GM19372 (cell line): ENCODE measurements at regions not wholly inside any gene's neighbourhood (a gene's known extent, or its start where the extent isn't known, plus 50 kb on each side); places are given as distances from the start of the nearest gene placed in this dataset.

ENCODE experiments used
- ATAC-seq: cut with Tn5 transposase; IDR thresholded peaks from one replicate; pipeline ENCODE4 v1.9.1; 2021; ENCODE audit warnings: mild to moderate bottlenecking, low read depth, moderate library complexity; ENCODE audit not compliant: unreplicated experiment

DNA sequence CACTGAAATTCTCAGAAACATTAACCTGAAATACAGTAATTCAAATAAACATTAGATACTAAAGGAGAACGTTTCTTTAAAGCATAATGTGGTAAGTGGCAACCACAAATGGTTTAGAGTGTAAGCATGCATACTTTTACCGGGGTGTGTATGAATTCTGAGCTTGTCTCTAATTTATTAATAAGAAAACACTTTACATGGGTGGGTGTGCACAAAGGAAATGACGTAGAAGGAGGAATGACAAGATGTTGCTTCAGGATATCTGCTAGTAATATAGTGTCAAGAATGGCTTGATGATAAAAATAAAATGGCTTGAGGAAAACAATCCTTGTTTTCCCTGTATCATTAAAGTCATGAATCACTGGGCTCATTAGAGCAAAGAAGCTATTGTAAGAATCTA is 92.5 kb downstream of the ARL4A start:
- no peak for ATAC-seq

DNA sequence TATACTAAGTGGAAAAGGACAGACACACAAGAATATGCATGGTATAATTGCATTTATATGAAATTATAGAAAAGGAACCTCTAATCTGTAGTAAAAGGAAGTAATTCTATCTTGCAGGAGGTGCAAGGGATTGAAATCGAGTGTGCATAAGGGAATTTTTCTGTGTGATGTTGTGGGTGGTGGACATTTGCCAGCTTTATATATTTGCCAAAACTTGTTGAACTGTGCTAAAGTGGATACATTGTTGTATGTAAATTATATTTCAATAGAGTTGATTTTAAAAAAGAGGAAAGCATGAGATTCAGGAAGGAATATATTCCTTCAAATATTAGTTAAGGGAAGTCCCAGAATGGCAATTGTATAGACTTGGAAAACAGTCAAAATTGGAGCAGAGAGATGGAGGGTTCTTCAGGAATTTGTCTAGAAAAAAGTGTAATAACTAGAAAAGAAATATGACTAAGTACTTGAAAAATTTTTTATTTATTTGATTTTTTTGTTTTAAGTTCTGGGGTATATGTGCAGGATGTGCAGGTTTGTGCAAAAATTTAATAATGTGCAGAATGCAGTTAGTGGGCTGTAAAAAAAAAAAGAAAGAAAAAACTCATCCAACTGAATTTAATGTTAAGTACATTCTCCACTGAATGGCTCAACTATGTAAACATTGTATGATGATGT is 96.1 kb downstream of the ARL4A start:
- no peak for ATAC-seq

DNA sequence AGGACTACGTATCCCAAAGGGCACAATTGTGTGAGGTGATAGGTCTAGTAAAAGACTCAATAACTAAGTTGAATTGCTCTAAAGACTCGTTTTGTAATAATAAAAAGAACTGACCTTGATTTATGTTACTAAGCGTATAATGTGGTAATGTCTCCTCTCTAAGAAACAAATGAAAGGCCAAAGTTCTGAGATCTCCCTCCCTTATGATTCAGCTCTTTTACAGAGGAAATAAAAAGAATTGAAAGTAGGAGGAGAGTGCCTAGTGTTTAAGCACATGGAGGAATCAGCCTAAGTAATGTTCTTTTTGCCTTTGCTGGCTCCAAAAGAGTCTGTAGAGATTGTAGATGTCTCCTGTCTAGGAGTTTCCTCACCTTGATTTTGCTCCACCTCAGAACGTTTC is 98.0 kb downstream of the ARL4A start:
- ATAC-seq = no peak

DNA sequence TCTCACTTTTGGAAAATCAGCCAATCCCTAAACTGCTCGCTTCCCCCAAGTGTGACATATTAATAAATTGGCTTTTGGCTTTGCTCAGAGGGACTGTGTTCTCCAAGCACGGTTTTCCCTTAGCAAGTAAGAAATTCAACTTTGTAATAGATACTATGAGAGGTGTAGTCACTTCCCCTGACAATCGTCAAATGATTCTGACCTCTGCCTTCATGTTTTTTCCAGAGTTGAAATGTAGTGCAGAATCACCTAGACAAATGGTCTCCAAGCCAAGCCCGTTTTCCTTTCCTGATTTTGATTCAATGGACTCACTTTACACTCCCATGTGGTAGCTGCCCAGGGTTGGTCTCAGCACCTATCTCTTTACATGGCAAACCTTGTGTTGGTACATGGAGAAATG is 99.1 kb downstream of the ARL4A start:
- no peak for ATAC-seq

DNA sequence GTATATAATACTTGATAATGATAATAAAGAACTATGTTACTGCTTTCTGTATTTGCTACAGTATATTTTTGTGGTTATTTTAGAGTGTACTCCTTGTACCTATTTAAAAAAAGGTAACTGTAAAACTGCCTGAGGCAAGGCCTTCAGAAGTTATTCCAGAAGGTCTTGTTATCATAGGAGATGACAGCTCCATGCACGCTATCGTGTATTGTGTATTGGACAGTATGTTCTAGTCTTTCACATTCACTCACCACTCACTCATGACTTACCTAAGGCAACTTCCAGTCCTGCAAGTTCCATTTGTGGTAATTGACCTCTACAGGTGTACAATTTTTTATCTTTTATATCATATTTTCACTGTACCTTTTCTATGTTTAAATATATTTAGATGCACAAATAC is 100.7 kb downstream of the ARL4A start:
- no peak for ATAC-seq

DNA sequence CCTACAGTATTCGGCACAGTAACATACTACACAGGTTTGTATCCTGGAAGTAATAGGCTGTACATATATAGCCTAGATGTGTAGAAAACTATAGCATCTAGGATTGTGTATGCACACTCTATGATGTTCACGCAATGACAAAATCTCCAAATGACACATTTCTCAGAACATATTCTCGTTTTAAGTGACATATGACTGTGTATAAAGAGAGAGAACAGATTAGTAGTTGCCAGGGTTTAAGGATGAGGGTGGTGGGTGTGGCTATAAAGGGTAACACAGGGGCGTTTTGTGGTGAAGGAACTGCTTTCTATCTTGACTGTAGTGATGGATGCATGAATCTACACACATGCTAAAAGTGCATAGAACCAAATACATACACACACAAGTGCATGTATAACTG is 101.2 kb downstream of the ARL4A start:
- no peak for ATAC-seq

DNA sequence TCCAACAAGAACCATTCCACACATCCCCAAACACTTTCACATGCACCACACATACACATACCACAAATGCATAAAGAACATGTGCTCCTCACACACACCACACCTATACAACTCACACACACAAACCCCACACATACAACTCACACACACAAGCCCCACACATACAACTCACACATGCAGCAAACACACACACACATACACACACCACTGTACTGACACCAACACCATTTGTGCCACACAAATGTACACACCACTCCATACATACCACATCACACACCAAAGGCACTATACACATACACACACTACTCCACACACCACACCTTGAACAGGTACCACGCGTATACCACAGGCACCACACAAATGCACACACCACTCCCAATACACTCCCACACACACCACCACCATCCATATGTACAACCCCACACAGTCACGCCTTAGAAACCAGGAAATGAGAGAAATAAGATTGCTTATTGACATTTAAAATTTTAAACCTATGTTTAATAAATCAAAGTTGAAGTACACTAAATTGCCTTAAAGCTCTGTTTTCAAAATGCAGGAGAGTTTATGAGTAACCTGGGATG is 107.4 kb downstream of the ARL4A start:
- no peak for ATAC-seq

DNA sequence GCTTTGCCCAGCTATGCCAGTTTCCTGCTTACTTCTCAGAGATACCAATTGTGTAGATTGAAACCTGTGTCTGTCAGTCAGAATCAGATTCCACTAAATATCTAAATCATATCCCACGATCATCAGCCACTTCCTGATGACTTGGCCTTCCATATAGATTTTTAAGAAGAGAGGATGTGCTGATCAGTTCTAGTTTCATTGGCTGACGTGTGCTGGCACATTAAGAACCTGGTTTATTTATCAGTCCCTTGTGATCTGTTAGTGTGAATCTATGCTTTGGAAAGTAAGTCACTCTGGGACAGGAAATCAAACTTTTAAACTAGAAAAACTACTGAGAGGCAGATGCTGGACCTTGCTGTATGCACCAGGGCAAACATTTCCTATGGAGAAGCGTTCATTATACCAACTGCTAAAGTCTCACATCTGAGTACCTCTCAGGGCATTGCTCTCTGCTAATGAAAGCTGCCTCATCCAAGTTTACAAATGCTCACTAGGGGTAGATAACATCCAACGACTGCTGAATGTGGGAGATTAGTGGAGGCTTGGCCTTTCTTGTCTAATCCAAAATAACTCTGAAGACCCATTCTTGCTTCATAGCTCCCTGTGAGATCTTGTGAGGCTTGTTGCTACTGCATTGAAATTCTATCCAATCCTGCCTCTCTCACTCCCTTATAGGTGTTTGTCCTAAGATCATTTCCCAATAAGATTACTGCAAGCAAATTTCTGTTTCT is 109.1 kb downstream of the ARL4A start:
- no peak for ATAC-seq

DNA sequence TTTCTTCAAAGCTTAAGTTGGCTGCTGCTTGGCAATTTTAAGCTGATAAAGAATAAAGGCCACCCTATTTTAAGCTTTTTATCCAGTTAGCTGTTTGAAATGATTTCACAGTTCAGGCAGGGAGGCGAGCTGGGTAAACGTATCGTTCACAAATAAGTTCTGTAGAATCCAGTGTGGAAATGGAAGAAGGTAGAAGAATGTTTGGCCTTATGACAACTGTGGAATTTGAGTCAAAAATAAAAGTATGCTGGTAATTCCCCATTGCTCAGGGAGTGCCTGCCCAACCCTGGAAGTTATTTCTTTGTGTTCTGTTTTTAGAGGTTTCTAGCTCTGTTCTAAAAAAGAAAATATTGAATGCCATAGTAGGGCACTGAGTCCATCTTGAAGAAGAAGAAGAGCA is 113.1 kb downstream of the ARL4A start:
- no peak for ATAC-seq

DNA sequence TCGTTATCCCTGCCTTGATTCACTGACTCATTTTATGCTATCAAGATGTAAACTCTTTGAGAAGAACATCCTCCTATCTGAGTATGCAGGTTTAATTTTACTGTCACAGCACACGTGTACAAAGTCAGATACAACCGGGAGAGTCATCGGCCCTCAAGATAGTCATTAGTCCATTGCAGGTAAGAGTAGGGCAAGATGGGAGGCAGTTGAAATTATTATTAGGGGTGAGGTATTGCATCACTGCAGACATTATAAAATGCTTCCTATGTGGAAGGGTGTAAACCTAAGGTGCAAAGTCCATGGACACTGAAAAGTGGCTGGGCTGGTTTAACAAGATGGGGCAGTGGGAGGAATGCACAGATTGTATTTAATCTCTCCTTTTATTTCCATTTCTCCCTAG is 113.7 kb downstream of the ARL4A start:
- no peak for ATAC-seq

DNA sequence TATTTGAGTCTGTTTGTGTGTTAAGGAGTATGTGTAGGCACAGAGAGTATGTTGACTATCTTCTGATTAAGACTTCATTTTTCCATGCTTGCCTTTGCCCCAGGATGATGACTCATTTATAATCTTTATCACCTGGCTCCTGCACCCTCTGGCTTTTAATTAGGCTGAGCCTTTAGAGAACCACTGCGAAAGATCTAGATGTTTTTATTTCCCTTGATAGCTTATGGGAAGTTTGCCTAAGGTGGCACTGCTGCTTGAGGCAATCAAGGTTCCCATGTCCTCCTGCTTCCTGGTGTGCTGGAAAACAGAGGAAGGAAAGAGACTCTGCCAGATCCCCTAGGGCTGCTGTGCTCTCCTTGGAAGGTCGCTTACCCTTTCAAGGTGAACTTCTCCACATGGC is 114.6 kb downstream of the ARL4A start:
- ATAC-seq = no peak

DNA sequence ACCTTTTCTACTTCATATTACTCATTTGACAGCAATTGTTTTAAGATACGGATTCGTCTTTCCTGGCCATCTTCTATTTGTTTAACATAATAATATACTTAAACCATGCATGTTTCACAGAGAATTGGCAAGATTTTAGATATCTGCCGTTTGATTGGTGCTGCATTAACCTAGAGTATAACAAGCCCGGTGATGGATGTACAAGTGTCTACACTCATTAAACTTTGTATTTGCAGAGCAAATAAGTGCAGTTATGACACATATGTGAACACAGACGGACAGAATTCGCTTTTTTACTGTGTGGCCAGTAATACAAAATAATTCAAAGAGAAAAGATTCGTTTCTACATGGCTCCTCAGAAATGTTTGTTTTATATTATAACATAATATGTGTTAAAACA is 116.1 kb downstream of the ARL4A start:
- ATAC-seq = no peak

DNA sequence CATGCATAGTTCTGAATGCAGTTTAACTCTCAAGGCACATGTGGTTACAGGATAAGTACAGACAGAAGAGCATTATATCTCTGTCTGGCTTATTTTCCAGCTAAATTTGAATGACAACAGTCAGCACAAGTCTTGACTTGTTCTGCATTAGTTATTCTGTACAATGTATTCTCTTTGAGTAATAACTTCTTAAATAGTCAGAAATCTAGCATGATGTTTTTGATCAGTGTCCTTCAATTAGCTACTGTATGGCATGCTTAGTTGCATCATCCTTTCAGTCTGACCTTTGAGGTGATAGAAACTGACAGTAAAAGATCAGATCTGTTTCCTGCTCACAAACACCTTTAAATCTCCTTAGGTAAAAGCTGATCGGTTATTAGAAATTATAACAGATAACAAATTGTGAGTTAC is 118.1 kb downstream of the ARL4A start:
- ATAC-seq = no peak

DNA sequence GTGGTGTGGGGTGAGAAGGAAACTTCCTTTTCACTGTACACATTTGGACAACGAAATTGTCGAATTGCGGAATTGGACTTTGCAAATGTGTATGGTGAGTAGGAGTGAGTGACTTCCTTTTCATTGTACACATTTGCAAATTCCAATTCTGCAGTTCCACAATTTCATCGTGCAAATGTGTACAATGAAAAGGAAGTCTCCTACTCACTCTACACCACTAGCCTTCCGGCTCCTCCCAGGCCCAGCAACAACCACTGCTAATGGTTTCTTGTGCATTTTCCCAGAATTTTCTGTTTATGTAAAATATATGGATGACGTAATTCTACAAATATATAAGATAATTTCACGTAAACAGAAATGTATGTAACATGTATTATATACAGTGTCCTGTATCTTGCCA is 118.5 kb downstream of the ARL4A start:
- no peak for ATAC-seq

DNA sequence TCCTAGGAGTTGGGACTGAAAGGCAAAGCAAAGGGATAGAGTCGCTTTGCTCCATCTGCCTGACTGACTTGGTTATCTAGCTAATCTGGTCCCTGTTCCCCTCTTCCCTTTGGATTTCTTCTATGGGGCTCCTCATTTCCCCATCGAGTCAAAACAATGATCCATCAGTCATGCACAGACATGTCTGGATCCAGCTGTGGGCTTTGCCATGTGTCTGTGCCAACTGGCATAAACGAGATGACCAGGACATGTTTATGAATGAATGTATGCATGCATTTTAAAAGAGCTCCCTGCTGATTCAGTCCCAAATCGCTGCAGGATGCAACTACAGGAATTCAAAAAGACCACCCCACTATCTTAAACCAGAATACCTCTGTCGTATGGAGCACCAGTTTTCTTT is 122.0 kb downstream of the ARL4A start:
- ATAC-seq = no peak

DNA sequence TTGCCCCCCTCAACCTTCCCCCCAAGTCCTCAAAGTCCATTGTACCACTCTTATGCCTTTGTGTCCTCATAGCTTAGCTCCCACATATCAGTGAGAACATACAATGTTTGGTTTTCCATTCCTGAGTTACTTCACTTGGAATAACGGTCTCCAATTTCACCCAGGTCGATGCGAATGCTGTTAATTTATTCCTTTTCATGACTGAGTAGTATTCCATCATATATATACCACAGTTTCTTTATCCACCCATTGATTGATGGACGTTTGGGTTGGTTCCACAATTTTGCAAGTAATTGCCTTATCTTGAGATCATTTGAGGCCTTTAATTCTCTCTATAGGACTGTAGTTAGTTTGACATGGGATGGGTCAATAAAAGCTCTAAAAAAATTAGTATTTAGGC is 124.7 kb downstream of the ARL4A start:
- no peak for ATAC-seq

DNA sequence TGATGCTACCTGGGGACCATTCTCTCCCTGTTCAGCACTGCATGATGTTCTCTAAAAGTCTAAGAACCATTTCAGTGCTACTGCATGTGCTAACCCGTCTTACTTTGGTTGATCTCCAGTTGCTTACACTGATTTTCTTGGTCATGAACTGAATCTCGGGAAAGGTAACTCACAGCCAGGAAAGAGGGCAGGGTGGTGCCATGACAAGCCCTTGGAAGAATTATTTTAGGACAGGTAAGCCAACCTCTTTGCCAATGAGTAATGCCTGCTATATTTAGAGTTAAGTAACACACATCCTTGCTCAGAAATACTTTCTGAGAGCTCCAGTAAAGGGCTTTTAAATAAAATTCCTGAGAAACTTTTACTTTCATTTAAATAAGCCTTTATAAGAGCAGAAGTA is 126.7 kb downstream of the ARL4A start:
- ATAC-seq = no peak

DNA sequence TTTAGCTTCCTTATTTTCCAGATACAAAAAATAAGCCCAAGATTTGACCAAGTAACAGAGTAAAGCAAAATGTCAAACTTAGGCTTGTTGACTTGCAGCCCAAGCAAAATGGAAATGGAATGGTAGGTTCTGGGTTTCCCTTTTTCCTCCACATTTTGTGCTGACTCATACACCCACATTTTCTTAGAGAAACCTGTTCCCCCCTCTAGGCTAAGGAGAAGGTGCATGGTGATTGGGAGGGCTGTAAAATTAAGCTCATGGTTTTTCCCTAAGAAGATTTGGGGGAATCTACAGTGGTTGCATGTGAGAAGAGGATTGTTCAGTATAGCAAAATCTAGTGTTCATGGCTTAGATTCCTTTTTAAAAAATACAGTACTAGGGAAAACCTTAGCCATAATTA is 127.4 kb downstream of the ARL4A start:
- ATAC-seq = no peak

DNA sequence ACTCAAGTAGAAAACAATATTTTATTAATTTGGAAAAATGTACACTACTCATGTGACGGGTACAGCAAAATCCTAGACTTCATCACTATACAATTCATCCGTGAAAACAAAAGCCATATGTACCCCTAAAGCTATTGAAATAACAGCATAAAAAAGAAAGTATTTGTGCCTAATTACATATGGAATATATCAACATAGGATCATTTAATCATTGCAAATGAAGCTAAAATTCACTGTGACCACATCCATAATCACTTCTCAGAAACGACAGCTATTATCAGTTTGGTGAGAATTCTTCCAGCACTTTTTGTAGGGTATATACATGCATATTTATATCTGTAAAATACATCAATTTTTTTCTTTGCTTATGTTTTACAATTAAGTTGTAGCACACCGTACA is 128.0 kb downstream of the ARL4A start:
- ATAC-seq = no peak

DNA sequence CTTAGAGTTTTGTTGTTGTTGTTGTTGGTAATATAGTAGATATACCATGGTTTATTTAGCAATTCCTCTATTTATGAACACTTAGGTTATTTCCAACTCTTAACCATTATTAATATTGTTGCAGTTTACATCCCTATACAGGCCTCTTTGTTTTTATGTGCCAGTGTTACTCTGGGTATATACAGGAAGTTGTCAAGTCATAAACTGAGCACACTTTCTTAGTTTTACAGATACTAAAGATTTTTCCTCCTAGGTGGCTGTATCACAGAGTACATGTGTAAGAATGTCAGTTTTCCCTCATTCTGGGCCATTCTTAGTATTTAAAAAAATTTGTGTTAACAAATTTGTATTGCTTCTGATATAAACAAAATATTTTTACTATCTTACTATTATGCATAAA is 128.4 kb downstream of the ARL4A start:
- ATAC-seq = no peak

DNA sequence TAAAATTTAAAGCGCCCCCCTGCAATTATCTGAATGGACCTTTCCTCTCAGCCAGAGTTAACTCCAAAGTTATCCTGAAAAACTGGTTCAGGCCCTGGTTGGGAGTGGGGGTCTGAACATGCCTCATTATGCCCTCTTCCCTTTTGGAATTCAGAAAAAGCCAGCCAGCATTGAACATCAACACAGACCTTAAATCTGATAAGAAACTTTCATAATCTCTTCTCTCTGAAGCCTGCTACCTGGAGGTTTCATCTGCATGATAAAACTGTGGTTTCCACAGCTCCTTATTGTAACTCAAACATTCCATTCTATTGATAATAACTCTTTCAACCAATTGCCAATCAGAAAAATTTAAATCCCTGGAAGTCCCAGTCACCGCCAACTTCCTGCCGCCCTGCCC is 133.3 kb downstream of the ARL4A start:
- ATAC-seq = no peak

DNA sequence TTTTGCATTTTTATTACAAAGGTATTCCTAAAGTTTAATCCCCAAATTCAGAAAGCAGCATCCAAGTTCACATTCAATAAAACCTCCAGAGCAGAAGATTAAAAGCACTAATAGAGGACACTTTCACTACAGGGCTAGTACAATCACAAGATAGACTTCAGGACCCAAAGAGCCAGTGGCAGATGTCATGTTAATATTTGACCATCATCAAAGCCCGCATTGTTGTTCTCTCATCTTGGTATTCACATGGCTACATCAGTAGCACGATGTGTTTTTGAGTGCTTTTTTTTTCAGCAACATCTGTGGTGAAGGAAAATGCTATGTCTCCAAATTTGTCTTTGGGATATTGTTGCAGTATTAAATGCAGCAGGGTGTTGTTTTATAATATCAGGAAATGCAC is 134.3 kb downstream of the ARL4A start:
- ATAC-seq = no peak
